SK-N-SH treated with all-trans-retinoic acid at 6 μM for 48 hours (cell line): ENCODE measurements at regions not wholly inside any gene's neighbourhood (a gene's known extent, or its start where the extent isn't known, plus 50 kb on each side); places are given as distances from the start of the nearest gene placed in this dataset.
"Not testable (repeated sequence)": the region's sequence is repeated elsewhere in the genome, so short reads cannot be mapped to it uniquely, and the experiment has no call there.

Experiments used
- ATAC-seq: fragments of 200-7000 bp; cut with Tn5 transposase; 3 replicates; pipeline ENCODE4 v1.9.1; 2020; ENCODE audit warnings: mild to moderate bottlenecking, moderate library complexity
- ARNTL ChIP-seq: fragments of 450-650 bp; formaldehyde crosslinking; IDR thresholded peaks from 2 replicates; pipeline ENCODE4 v1.5.0; 2020; ENCODE audit warnings: low read depth, mild to moderate bottlenecking, moderate library complexity, borderline replicate concordance
- CREB5 ChIP-seq: fragments of 250-450 bp; sonication (Bioruptor Pico); IDR thresholded peaks from 2 replicates; pipeline ENCODE4 v1.5.1; 2020; ENCODE audit warnings: low read depth, mild to moderate bottlenecking, moderate library complexity
- CSDC2 ChIP-seq: fragments of 250-450 bp; sonication (Bioruptor Pico); IDR thresholded peaks from 2 replicates; pipeline ENCODE4 v1.5.0; 2020; ENCODE audit warnings: mild to moderate bottlenecking, moderate library complexity
- ESRRG ChIP-seq: fragments of 250-450 bp; sonication (Bioruptor Pico); IDR thresholded peaks from 2 replicates; pipeline ENCODE4 v1.6.1; 2021; ENCODE audit warnings: mild to moderate bottlenecking
- GLIS3 ChIP-seq: fragments of 250-450 bp; sonication (Bioruptor Pico); IDR thresholded peaks from 2 replicates; pipeline ENCODE4 v1.5.0; 2020; ENCODE audit warnings: mild to moderate bottlenecking, moderate library complexity
- ISL1 ChIP-seq: fragments of 250-450 bp; sonication (Bioruptor Pico); IDR thresholded peaks from 2 replicates; pipeline ENCODE4 v2.1.2; 2022; ENCODE audit warnings: mild to moderate bottlenecking, moderate library complexity
- PPARA ChIP-seq: fragments of 250-450 bp; sonication (Bioruptor Pico); IDR thresholded peaks from 2 replicates; pipeline ENCODE4 v1.5.0; 2020; ENCODE audit warnings: mild to moderate bottlenecking, borderline replicate concordance
- RARB ChIP-seq: fragments of 250-450 bp; sonication (Bioruptor Pico); IDR thresholded peaks from 2 replicates; pipeline ENCODE4 v1.8.0; 2021; ENCODE audit warnings: mild to moderate bottlenecking, moderate library complexity
- SNAI2 ChIP-seq: fragments of 250-450 bp; sonication (Bioruptor Pico); IDR thresholded peaks from 2 replicates; pipeline ENCODE4 v1.5.0; 2020; ENCODE audit warnings: mild to moderate bottlenecking, moderate library complexity
- TCF4 ChIP-seq: fragments of 250-450 bp; sonication (Bioruptor Pico); IDR thresholded peaks from 2 replicates; pipeline ENCODE4 v1.8.0; 2021; ENCODE audit warnings: mild to moderate bottlenecking, moderate library complexity, borderline replicate concordance
- TSHZ2 ChIP-seq: fragments of 250-450 bp; sonication (Bioruptor Pico); IDR thresholded peaks from 2 replicates; pipeline ENCODE4 v1.5.0; 2020; ENCODE audit warnings: mild to moderate bottlenecking, moderate library complexity
- ZC3H10 ChIP-seq: fragments of 250-450 bp; sonication (Bioruptor Pico); IDR thresholded peaks from 2 replicates; pipeline ENCODE4 v1.5.1; 2021; ENCODE audit warnings: mild to moderate bottlenecking, moderate library complexity
- ZFP3 ChIP-seq: fragments of 250-450 bp; sonication (Bioruptor Pico); IDR thresholded peaks from 2 replicates; pipeline ENCODE4 v1.5.0; 2020; ENCODE audit warnings: mild to moderate bottlenecking, moderate library complexity
- ZFP30 ChIP-seq: fragments of 450-650 bp; formaldehyde crosslinking; IDR thresholded peaks from 2 replicates; pipeline ENCODE4 v1.5.0; 2022; ENCODE audit warnings: mild to moderate bottlenecking, moderate library complexity
- ZNF565 ChIP-seq: fragments of 450-650 bp; formaldehyde crosslinking; conservative IDR thresholded peaks from 2 replicates; pipeline ENCODE4 v1.5.0; 2020; ENCODE audit warnings: low read depth, mild to moderate bottlenecking, moderate library complexity
- ZNF70 ChIP-seq: fragments of 450-650 bp; formaldehyde crosslinking; IDR thresholded peaks from 2 replicates; pipeline ENCODE4 v1.5.0; 2020; ENCODE audit warnings: mild to moderate bottlenecking, moderate library complexity
- ZNF8 ChIP-seq: fragments of 450-650 bp; formaldehyde crosslinking; IDR thresholded peaks from 2 replicates; pipeline ENCODE4 v1.5.0; 2020; ENCODE audit warnings: mild to moderate bottlenecking, moderate library complexity
- TF ChIP-seq, protein P1 (sequence below): fragments of 250-450 bp; sonication (Bioruptor Pico); IDR thresholded peaks from 2 replicates; pipeline ENCODE4 v1.8.0; 2021; ENCODE audit warnings: low read depth, mild to moderate bottlenecking, moderate library complexity, borderline replicate concordance
- TF ChIP-seq, protein P2 (sequence below): fragments of 250-450 bp; sonication (Bioruptor Pico); IDR thresholded peaks from 2 replicates; pipeline ENCODE4 v1.5.1; 2021; ENCODE audit warnings: mild to moderate bottlenecking, moderate library complexity
- TF ChIP-seq, protein P3 (sequence below): fragments of 250-450 bp; sonication (Bioruptor Pico); IDR thresholded peaks from 2 replicates; pipeline ENCODE4 v1.8.0; 2020; ENCODE audit warnings: mild to moderate bottlenecking, moderate library complexity, borderline replicate concordance

GRCh38 chr3:162973428-162973917 is 1476.9 kb downstream of the OTOL1 start:
- no peak for TF ChIP-seq ESRRG (CRISPR knock-in tag)
- no peak for TF ChIP-seq TSHZ2
- TF ChIP-seq ZFP30 (CRISPR knock-in tag): no peak
- no peak for TF ChIP-seq ZNF70 (CRISPR knock-in tag)
- TF ChIP-seq ZNF8 (CRISPR knock-in tag): no peak
- TF ChIP-seq RARB (CRISPR knock-in tag): no peak
- no peak for TF ChIP-seq ARNTL (CRISPR knock-in tag)
- TF ChIP-seq CSDC2 (CRISPR knock-in tag): no peak
- no peak for TF ChIP-seq ZC3H10 (CRISPR knock-in tag)
- TF ChIP-seq SNAI2: no peak
- no peak for TF ChIP-seq PPARA
- no peak for ATAC-seq

DNA sequence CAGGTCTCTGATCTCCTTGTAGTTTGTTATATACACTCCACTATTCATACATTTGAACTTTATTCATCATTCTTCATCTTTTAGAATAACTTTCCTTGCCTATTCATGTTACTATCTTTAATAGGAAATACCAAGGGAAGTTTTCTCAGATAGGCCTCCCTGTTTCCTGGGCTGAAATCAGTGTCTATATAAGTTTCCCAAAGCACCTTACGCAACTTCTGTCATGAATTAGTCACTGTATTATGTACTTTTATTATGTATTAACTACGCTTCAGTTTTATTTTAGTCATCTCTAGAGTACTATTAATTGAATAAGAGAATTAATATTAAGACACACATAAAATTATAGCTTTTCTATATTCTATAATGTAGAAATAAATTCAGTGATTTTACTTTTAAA is 1481.5 kb downstream of the OTOL1 start:
- no peak for ATAC-seq
- TF ChIP-seq ZFP30 (CRISPR knock-in tag) (no peak), ARNTL (CRISPR knock-in tag) (no peak), ZC3H10 (CRISPR knock-in tag) (no peak), PPARA (no peak), ZNF565 (CRISPR knock-in tag) (no peak), ZNF8 (CRISPR knock-in tag) (no peak), GLIS3 (CRISPR knock-in tag) (no peak), ISL1 (no peak), ZNF70 (CRISPR knock-in tag) (no peak), CREB5 (CRISPR knock-in tag) (no peak), SNAI2 (no peak), ZFP3 (CRISPR knock-in tag) (no peak)
- TF ChIP-seq, protein P1, sequence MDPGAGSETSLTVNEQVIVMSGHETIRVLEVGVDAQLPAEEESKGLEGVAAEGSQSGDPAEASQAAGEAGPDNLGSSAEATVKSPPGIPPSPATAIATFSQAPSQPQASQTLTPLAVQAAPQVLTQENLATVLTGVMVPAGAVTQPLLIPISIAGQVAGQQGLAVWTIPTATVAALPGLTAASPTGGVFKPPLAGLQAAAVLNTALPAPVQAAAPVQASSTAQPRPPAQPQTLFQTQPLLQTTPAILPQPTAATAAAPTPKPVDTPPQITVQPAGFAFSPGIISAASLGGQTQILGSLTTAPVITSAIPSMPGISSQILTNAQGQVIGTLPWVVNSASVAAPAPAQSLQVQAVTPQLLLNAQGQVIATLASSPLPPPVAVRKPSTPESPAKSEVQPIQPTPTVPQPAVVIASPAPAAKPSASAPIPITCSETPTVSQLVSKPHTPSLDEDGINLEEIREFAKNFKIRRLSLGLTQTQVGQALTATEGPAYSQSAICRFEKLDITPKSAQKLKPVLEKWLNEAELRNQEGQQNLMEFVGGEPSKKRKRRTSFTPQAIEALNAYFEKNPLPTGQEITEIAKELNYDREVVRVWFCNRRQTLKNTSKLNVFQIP (CRISPR knock-in tag): no peak
- TF ChIP-seq, protein P2, sequence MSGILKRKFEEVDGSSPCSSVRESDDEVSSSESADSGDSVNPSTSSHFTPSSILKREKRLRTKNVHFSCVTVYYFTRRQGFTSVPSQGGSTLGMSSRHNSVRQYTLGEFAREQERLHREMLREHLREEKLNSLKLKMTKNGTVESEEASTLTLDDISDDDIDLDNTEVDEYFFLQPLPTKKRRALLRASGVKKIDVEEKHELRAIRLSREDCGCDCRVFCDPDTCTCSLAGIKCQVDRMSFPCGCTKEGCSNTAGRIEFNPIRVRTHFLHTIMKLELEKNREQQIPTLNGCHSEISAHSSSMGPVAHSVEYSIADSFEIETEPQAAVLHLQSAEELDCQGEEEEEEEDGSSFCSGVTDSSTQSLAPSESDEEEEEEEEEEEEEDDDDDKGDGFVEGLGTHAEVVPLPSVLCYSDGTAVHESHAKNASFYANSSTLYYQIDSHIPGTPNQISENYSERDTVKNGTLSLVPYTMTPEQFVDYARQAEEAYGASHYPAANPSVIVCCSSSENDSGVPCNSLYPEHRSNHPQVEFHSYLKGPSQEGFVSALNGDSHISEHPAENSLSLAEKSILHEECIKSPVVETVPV (CRISPR knock-in tag): no peak

DNA sequence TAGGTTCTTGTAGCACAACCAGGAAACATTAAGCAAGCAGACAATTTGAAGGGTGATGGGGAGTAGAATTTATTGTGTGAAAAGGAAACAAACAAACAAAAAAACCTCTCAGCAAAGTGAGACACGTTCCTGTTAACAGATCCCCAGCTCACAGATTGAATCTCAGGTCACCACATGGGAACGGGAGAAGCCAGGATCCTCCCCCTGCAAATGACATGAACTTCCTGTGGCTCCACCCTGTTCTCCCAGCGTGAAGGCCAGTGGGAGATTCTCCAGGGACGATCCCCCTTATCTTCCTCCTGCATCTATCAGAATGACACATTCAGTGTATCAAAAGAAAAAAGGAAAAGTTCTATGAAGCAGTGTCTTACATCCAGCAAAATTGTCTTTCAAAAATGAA is 1488.1 kb downstream of the OTOL1 start:
- ATAC-seq: no peak

GRCh38 chr3:162987085-162987794 is 1490.6 kb downstream of the OTOL1 start:
- not testable (repeated sequence) for ATAC-seq

More for the DNA sequence above, 1488.1 kb downstream of the OTOL1 start:
- no peak for TF ChIP-seq TCF4 (CRISPR knock-in tag)
- TF ChIP-seq ARNTL (CRISPR knock-in tag): no peak
- no peak for TF ChIP-seq ZC3H10 (CRISPR knock-in tag)
- TF ChIP-seq ZFP3 (CRISPR knock-in tag): no peak
- no peak for TF ChIP-seq ISL1
- TF ChIP-seq, protein P3, sequence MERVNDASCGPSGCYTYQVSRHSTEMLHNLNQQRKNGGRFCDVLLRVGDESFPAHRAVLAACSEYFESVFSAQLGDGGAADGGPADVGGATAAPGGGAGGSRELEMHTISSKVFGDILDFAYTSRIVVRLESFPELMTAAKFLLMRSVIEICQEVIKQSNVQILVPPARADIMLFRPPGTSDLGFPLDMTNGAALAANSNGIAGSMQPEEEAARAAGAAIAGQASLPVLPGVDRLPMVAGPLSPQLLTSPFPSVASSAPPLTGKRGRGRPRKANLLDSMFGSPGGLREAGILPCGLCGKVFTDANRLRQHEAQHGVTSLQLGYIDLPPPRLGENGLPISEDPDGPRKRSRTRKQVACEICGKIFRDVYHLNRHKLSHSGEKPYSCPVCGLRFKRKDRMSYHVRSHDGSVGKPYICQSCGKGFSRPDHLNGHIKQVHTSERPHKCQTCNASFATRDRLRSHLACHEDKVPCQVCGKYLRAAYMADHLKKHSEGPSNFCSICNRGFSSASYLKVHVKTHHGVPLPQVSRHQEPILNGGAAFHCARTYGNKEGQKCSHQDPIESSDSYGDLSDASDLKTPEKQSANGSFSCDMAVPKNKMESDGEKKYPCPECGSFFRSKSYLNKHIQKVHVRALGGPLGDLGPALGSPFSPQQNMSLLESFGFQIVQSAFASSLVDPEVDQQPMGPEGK: no peak
- TF ChIP-seq SNAI2: no peak
- TF ChIP-seq, protein P2 (CRISPR knock-in tag): no peak
